HCT116 (cell line): ENCODE measurements at regions not wholly inside any gene's neighbourhood (a gene's known extent, or its start where the extent isn't known, plus 50 kb on each side); places are given as distances from the start of the nearest gene placed in this dataset.

Experiments used
- ATAC-seq: fragments of 200-7000 bp; cut with Tn5 transposase; 2 replicates; pipeline ENCODE4 v1.9.1; 2020; ENCODE audit warnings: mild to moderate bottlenecking, moderate library complexity
- BruUV-seq: library from RNA; stranded (reverse); fragments of 400-500 nt; replicated peaks from 2 replicates; lab custom pipeline; 2021; lab: Mats Ljungman, UMichigan
- CTCF ChIA-PET: fragments of 300-600 bp; sonication (Branson Sonifier 250); formaldehyde crosslinking; loops from one replicate; lab custom pipeline; 2021; ENCODE audit warnings: antibody characterized with exemption; lab: Charles Lee
- POLR2A ChIA-PET: fragments of 300-600, 350-600 bp; sonication (Branson Sonifier 250); formaldehyde crosslinking; loops from one replicate; lab custom pipeline; 2021; ENCODE audit warnings: antibody characterized with exemption; lab: Charles Lee
- RAD21 ChIA-PET, 2 experiments: fragments of 300-600 bp; sonication (Branson Sonifier 250); formaldehyde crosslinking; loops; one replicate each; lab custom pipeline; 2023; ENCODE audit warnings: low total read pairs in 2 of 2; ENCODE audit not compliant: uncharacterized antibody in 2 of 2, unreplicated experiment in 2 of 2, low non-redundant PET in 1 of 2; lab: Charles Lee
- DNase-seq: peaks from one replicate; pipeline ENCODE4 v3.0.0-alpha.2; 2010; ENCODE audit warnings: low read depth, low spot score
- H2AFZ ChIP-seq: fragments of 200-600 bp; shearing (Covaris generic), sonication (generic); 2 replicates; pipeline ENCODE4 v1.6.1; 2017; ENCODE audit warnings: low read depth, mixed run types, mixed read lengths, antibody characterized with exemption, low read length; ENCODE audit not compliant: poor library complexity, severe bottlenecking
- H3K27ac ChIP-seq: 2 replicates; pipeline ENCODE4 v1.5.1; 2012; ENCODE audit warnings: low read depth, low read length
- H3K27me3 ChIP-seq: fragments of 200-600 bp; sonication (generic); 2 replicates; pipeline ENCODE4 v1.6.1; 2016; ENCODE audit warnings: mixed run types, low read length, mixed read lengths; ENCODE audit not compliant: insufficient read depth
- H3K36me3 ChIP-seq, 2 experiments: fragments of 200-500 bp in 1 of 2; fragments of 200-600 bp in 1 of 2; sonication (Bioruptor generic) in 1 of 2; sonication (generic) in 1 of 2; 2 replicates each; pipeline versions ENCODE4 v1.5.1 to v1.6.1; 2014 to 2016; ENCODE audit warnings: low read length in 2 of 2, inconsistent platforms in 1 of 2, mixed read lengths in 1 of 2, mixed run types in 1 of 2; ENCODE audit not compliant: insufficient read depth in 2 of 2, control insufficient read depth in 1 of 2
- H3K4me1 ChIP-seq, 2 experiments: fragments of 200-600 bp in 1 of 2; sonication (generic) in 1 of 2; 2 replicates each; pipeline versions ENCODE4 v1.5.1 to v1.6.1; 2012 to 2017; ENCODE audit warnings: low read length in 2 of 2, inconsistent platforms in 1 of 2, mild to moderate bottlenecking in 1 of 2, mixed read lengths in 1 of 2, mixed run types in 1 of 2, moderate library complexity in 1 of 2; ENCODE audit not compliant: insufficient read depth in 2 of 2, control insufficient read depth in 1 of 2
- H3K4me2 ChIP-seq: fragments of 200-600 bp; sonication (generic); 2 replicates; pipeline ENCODE4 v1.6.1; 2017; ENCODE audit warnings: mixed run types, low read length, mixed read lengths
- H3K4me3 ChIP-seq, 2 experiments: fragments of 200-600 bp in 1 of 2; sonication (generic) in 1 of 2; replicated peaks in 1 of 2; 2 replicates each; pipeline ENCODE4 v1.5.1; 2011 to 2016; ENCODE audit warnings: low read length in 2 of 2, control low read depth in 1 of 2, low read depth in 1 of 2, mild to moderate bottlenecking in 1 of 2, mixed read lengths in 1 of 2, mixed run types in 1 of 2
- H3K79me2 ChIP-seq: fragments of 200-600 bp; sonication (generic); 2 replicates; pipeline ENCODE4 v1.6.1; 2017; ENCODE audit warnings: mild to moderate bottlenecking, mixed run types, low read length, moderate library complexity, mixed read lengths; ENCODE audit not compliant: insufficient read depth
- H3K9ac ChIP-seq: fragments of 200-600 bp; sonication (generic); 2 replicates; pipeline ENCODE4 v1.6.1; 2016; ENCODE audit warnings: low read length, mixed read lengths
- H3K9me2 ChIP-seq: fragments of 200-600 bp; sonication (generic), shearing (Covaris generic); 2 replicates; pipeline ENCODE4 v1.6.1; 2017; ENCODE audit warnings: mixed run types, mild to moderate bottlenecking, moderate library complexity; ENCODE audit not compliant: insufficient read depth
- H3K9me3 ChIP-seq, 2 experiments: fragments of 200-500 bp in 1 of 2; fragments of 200-600 bp in 1 of 2; sonication (Bioruptor generic) in 1 of 2; sonication (generic) in 1 of 2; 2 replicates each; pipeline ENCODE4 v1.6.1; 2014 to 2017; ENCODE audit warnings: low read length in 2 of 2, mixed read lengths in 2 of 2, inconsistent platforms in 1 of 2, low read depth in 1 of 2, mild to moderate bottlenecking in 1 of 2, mixed run types in 1 of 2, moderate library complexity in 1 of 2; ENCODE audit not compliant: control insufficient read depth in 1 of 2, insufficient read depth in 1 of 2
- H4K20me1 ChIP-seq: fragments of 200-600 bp; sonication (generic), shearing (Covaris generic); 2 replicates; pipeline ENCODE4 v1.6.1; 2017; ENCODE audit warnings: mixed run types, mild to moderate bottlenecking, moderate library complexity; ENCODE audit not compliant: insufficient read depth
- ATF3 ChIP-seq: IDR thresholded peaks from 2 replicates; pipeline ENCODE4 v1.6.1; 2012
- CTCF ChIP-seq, 3 experiments: fragments of 200-600 bp in 1 of 3; sonication (generic) in 1 of 3; IDR thresholded peaks in 2 of 3; conservative IDR thresholded peaks in 1 of 3; 2 replicates each; pipeline ENCODE4 v1.5.1; 2012 to 2017; ENCODE audit warnings: low read depth in 2 of 3, low read length in 2 of 3, antibody characterized with exemption in 1 of 3, borderline replicate concordance in 1 of 3, control low read depth in 1 of 3, mild to moderate bottlenecking in 1 of 3, mixed read lengths in 1 of 3, mixed run types in 1 of 3, moderate library complexity in 1 of 3; ENCODE audit not compliant: insufficient read depth in 1 of 3
- EZH2 ChIP-seq: fragments of 200-600 bp; sonication (generic); IDR thresholded peaks from 2 replicates; pipeline ENCODE4 v1.6.1; 2017; ENCODE audit warnings: antibody characterized with exemption, mixed run types
- EZH2phosphoT487 ChIP-seq: fragments of 200-600 bp; IDR thresholded peaks from 2 replicates; pipeline ENCODE4 v1.6.1; 2018; ENCODE audit warnings: antibody characterized with exemption, borderline replicate concordance
- FOSL1 ChIP-seq: IDR thresholded peaks from 2 replicates; pipeline ENCODE4 v1.6.1; 2012; ENCODE audit warnings: low read depth
- POLR2AphosphoS5 ChIP-seq: IDR thresholded peaks from 2 replicates; pipeline ENCODE4 v1.6.1; 2011; ENCODE audit warnings: mild to moderate bottlenecking, low read depth, low read length, moderate library complexity
- TCF7L2 ChIP-seq: IDR thresholded peaks from 2 replicates; pipeline ENCODE4 v1.7.0; 2011; ENCODE audit warnings: borderline replicate concordance, inconsistent platforms; ENCODE audit not compliant: insufficient read depth, insufficient read length; ENCODE audit errors: extremely low read depth
- ZBTB33 ChIP-seq: IDR thresholded peaks from 2 replicates; pipeline ENCODE4 v1.6.1; 2011; ENCODE audit warnings: mild to moderate bottlenecking, low read length, moderate library complexity; ENCODE audit not compliant: insufficient replicate concordance; ENCODE audit errors: extremely low read depth
- ZNF274 ChIP-seq: fragments of 200-500 bp; sonication (Bioruptor generic); IDR thresholded peaks from 2 replicates; pipeline ENCODE4 v1.6.1; 2014; ENCODE audit warnings: mild to moderate bottlenecking, low read depth, low read length, inconsistent platforms
- intact Hi-C: fragments of 100-400 bp; cut with micrococcal nuclease; formaldehyde crosslinking; loops from 2 replicates; pipeline ENCODE4 v1.10.0; 2022

- no peaks in the 10 kb centered on the region for H3K27me3 ChIP-seq
- BruUV-seq: no TSS peak
- H2AFZ ChIP-seq: no peak overlapping the region
- H3K79me2 ChIP-seq: no peaks in the 10 kb centered on the region
- no peaks in the 10 kb centered on the region for H3K4me1 ChIP-seq
- no peak for DNase-seq
- intact Hi-C loops: no loop called here
- CTCF ChIA-PET: no interaction called here
- H3K36me3 ChIP-seq: no peaks in the 10 kb centered on the region
- ATAC-seq: no peak
- H3K4me2 ChIP-seq: no peak overlapping the region
- no peak overlapping the region for H3K9ac ChIP-seq
- H3K9me2 ChIP-seq: no peaks in the 10 kb centered on the region
- H4K20me1 ChIP-seq: no peaks in the 10 kb centered on the region
- H3K4me3 ChIP-seq: no peak overlapping the region
- H3K27ac ChIP-seq: no peak overlapping the region
- POLR2A ChIA-PET: no interaction called here
- TF ChIP-seq ATF3 (no peak), FOSL1 (no peak), TCF7L2 (no peak), POLR2AphosphoS5 (no peak), EZH2phosphoT487 (no peak), EZH2 (no peak), ZNF274 (no peak), CTCF (IDR thresholded peaks at IDR 0.05 in 2 of 3, conservative IDR thresholded peaks at IDR 0.05 in 1 of 3; ENCODE audit: borderline replicate concordance in 1 of 3, insufficient read depth in 1 of 3, low read depth in 2 of 3, low read length in 2 of 3) (no peak), ZBTB33 (no peak)
- peaks cover 8 to 20% of the 10 kb centered on the region in 2 experiments; a peak in 2 of 4 replicates for H3K9me3 ChIP-seq
- RAD21 ChIA-PET: no interaction called here
Measured at GRCh38 chr4:63566658-63567057, 842.6 kb downstream of the TECRL start.
